Immature natural killer cell (primary cell): ENCODE measurements at regions not wholly inside any gene's neighbourhood (a gene's known extent, or its start where the extent isn't known, plus 50 kb on each side); places are given as distances from the start of the nearest gene placed in this dataset.

Experiments
- DNase-seq, 3 donors: peaks; one replicate each; pipeline ENCODE4 v3.0.0; 2022; ENCODE audit warnings: mixed read lengths in 1 of 3
- H3K27ac Mint-ChIP-seq, 6 donors: one replicate each; pipeline ENCODE4 v1.8.0; 2020; ENCODE audit warnings: mixed read lengths in 6 of 6, mild to moderate bottlenecking in 5 of 6, inconsistent platforms in 4 of 6, moderate library complexity in 3 of 6
- H3K27me3 Mint-ChIP-seq, 3 donors: one replicate each; pipeline ENCODE4 v1.8.0; 2020 to 2021; ENCODE audit warnings: low read depth in 3 of 3, mild to moderate bottlenecking in 3 of 3, mixed read lengths in 3 of 3, moderate library complexity in 3 of 3, inconsistent platforms in 1 of 3
- H3K36me3 Mint-ChIP-seq, 3 donors: one replicate each; pipeline ENCODE4 v1.8.0; 2020; ENCODE audit warnings: mixed read lengths in 3 of 3, inconsistent platforms in 2 of 3, mild to moderate bottlenecking in 2 of 3
- H3K4me1 Mint-ChIP-seq, 2 donors: one replicate each; pipeline ENCODE4 v1.8.0; 2020; ENCODE audit warnings: inconsistent platforms in 2 of 2, mild to moderate bottlenecking in 2 of 2, mixed read lengths in 2 of 2, moderate library complexity in 1 of 2
- H3K4me3 Mint-ChIP-seq, 5 donors: one replicate each; pipeline ENCODE4 v1.8.0; 2020; ENCODE audit warnings: mild to moderate bottlenecking in 5 of 5, mixed read lengths in 5 of 5, inconsistent platforms in 3 of 5, moderate library complexity in 3 of 5
- H3K9me3 Mint-ChIP-seq, 6 donors: one replicate each; pipeline ENCODE4 v1.8.0; 2020; ENCODE audit warnings: mild to moderate bottlenecking in 6 of 6, mixed read lengths in 6 of 6, inconsistent platforms in 4 of 6, moderate library complexity in 3 of 6

- Mint-ChIP-seq H3K9me3 (peaks cover 0 to 9% (median 4%) of the 10 kb centered on the region in 6 donors), H3K4me1 (no peaks in the 10 kb centered on the region), H3K36me3 (no peaks in the 10 kb centered on the region), H3K27me3 (peaks cover 0 to 1% (median 0%) of the 10 kb centered on the region in 3 donors), H3K4me3 (no peak overlapping the region), H3K27ac (no peak overlapping the region)
- DNase-seq, result no peak
Measured at GRCh38 chr20:11660673-11661072, 257.0 kb upstream of the BTBD3 start.

- no peaks in the 10 kb centered on the region for H3K4me1 Mint-ChIP-seq
- no peak overlapping the region for H3K27ac Mint-ChIP-seq
- H3K27me3 Mint-ChIP-seq, result peaks cover 0 to 5% (median 0%) of the 10 kb centered on the region in 3 donors
- peaks cover 0 to 22% (median 6%) of the 10 kb centered on the region in 6 donors for H3K9me3 Mint-ChIP-seq
- H3K4me3 Mint-ChIP-seq, result no peak overlapping the region
- no peak for DNase-seq
- no peaks in the 10 kb centered on the region for H3K36me3 Mint-ChIP-seq
Measured at GRCh38 chr20:11671015-11671511, 246.6 kb upstream of the BTBD3 start.

- no peaks in the 10 kb centered on the region for H3K36me3 Mint-ChIP-seq
- H3K27me3 Mint-ChIP-seq, result peaks cover 0 to 5% (median 0%) of the 10 kb centered on the region in 3 donors
- H3K27ac Mint-ChIP-seq, result no peak overlapping the region
- peaks cover 0 to 20% (median 6%) of the 10 kb centered on the region in 6 donors for H3K9me3 Mint-ChIP-seq
- no peak overlapping the region for H3K4me3 Mint-ChIP-seq
- DNase-seq, result no peak
- no peaks in the 10 kb centered on the region for H3K4me1 Mint-ChIP-seq
Measured at GRCh38 chr20:11672959-11673358, 244.7 kb upstream of the BTBD3 start.

GRCh38 chr20:11675920-11676629 lies 241.6 kb upstream of the BTBD3 start:
- no peak for DNase-seq
- H3K27ac Mint-ChIP-seq, result no peak overlapping the region
- H3K4me1 Mint-ChIP-seq, result no peaks in the 10 kb centered on the region
- H3K36me3 Mint-ChIP-seq, result no peaks in the 10 kb centered on the region
- no peak overlapping the region for H3K4me3 Mint-ChIP-seq
- H3K9me3 Mint-ChIP-seq, result peaks cover 0 to 17% (median 0%) of the 10 kb centered on the region in 6 donors
- no peaks in the 10 kb centered on the region for H3K27me3 Mint-ChIP-seq

- no peak overlapping the region for H3K4me3 Mint-ChIP-seq
- no peaks in the 10 kb centered on the region for H3K36me3 Mint-ChIP-seq
- peaks cover 0 to 18% (median 2%) of the 10 kb centered on the region in 6 donors for H3K9me3 Mint-ChIP-seq
- no peak overlapping the region for H3K27ac Mint-ChIP-seq
- DNase-seq, result no peak
- no peaks in the 10 kb centered on the region for H3K27me3 Mint-ChIP-seq
- H3K4me1 Mint-ChIP-seq, result no peaks in the 10 kb centered on the region
Measured at GRCh38 chr20:11676630-11677287, 240.9 kb upstream of the BTBD3 start.

- Mint-ChIP-seq H3K4me1 (no peaks in the 10 kb centered on the region), H3K4me3 (no peak overlapping the region), H3K27ac (no peak overlapping the region), H3K27me3 (no peaks in the 10 kb centered on the region), H3K9me3 (peaks cover 0 to 18% (median 3%) of the 10 kb centered on the region in 6 donors), H3K36me3 (no peaks in the 10 kb centered on the region)
- no peak for DNase-seq
Measured at GRCh38 chr20:11677428-11677827, 240.3 kb upstream of the BTBD3 start.

- no peaks in the 10 kb centered on the region for H3K4me1 Mint-ChIP-seq
- H3K27ac Mint-ChIP-seq, result no peak overlapping the region
- H3K27me3 Mint-ChIP-seq, result no peaks in the 10 kb centered on the region
- no peak overlapping the region for H3K4me3 Mint-ChIP-seq
- DNase-seq, result no peak
- peaks cover 0 to 18% (median 4%) of the 10 kb centered on the region in 6 donors for H3K9me3 Mint-ChIP-seq
- no peaks in the 10 kb centered on the region for H3K36me3 Mint-ChIP-seq
Measured at GRCh38 chr20:11677836-11678235, 239.9 kb upstream of the BTBD3 start.

GRCh38 chr20:11682285-11682684 lies 235.4 kb upstream of the BTBD3 start:
- DNase-seq, result no peak
- Mint-ChIP-seq H3K4me1 (no peaks in the 10 kb centered on the region), H3K36me3 (no peaks in the 10 kb centered on the region), H3K4me3 (no peak overlapping the region), H3K27ac (no peak overlapping the region), H3K9me3 (peaks cover 5 to 29% (median 6%) of the 10 kb centered on the region in 6 donors), H3K27me3 (peaks cover 0 to 4% (median 3%) of the 10 kb centered on the region in 3 donors)

GRCh38 chr20:11686195-11686594 lies 231.5 kb upstream of the BTBD3 start:
- no peak overlapping the region for H3K27ac Mint-ChIP-seq
- no peak overlapping the region for H3K4me3 Mint-ChIP-seq
- H3K27me3 Mint-ChIP-seq, result peaks cover 4 to 7% (median 5%) of the 10 kb centered on the region in 3 donors

GRCh38 chr20:11686820-11687543 lies 230.7 kb upstream of the BTBD3 start:
- H3K27ac Mint-ChIP-seq, result no peak overlapping the region
- no peak for DNase-seq
- H3K9me3 Mint-ChIP-seq, result peaks cover 5 to 26% (median 10%) of the 10 kb centered on the region in 6 donors
- peak overlapping the region in 1 of 5 donors; percentile 24 for H3K4me3 Mint-ChIP-seq
- peaks cover 0 to 3% (median 0%) of the 10 kb centered on the region in 3 donors for H3K36me3 Mint-ChIP-seq
- no peaks in the 10 kb centered on the region for H3K4me1 Mint-ChIP-seq
- peaks cover 4 to 7% (median 5%) of the 10 kb centered on the region in 3 donors for H3K27me3 Mint-ChIP-seq

More at GRCh38 chr20:11686195-11686594, 231.5 kb upstream of the BTBD3 start:
- peaks cover 0 to 3% (median 0%) of the 10 kb centered on the region in 3 donors for H3K36me3 Mint-ChIP-seq
- DNase-seq, result no peak
- peaks cover 7 to 26% (median 10%) of the 10 kb centered on the region in 6 donors for H3K9me3 Mint-ChIP-seq
- H3K4me1 Mint-ChIP-seq, result no peaks in the 10 kb centered on the region

GRCh38 chr20:11687546-11688292 lies 230.0 kb upstream of the BTBD3 start:
- peaks cover 4 to 7% (median 5%) of the 10 kb centered on the region in 3 donors for H3K27me3 Mint-ChIP-seq
- peaks cover 0 to 3% (median 0%) of the 10 kb centered on the region in 3 donors for H3K36me3 Mint-ChIP-seq
- H3K9me3 Mint-ChIP-seq, result peaks cover 5 to 20% (median 10%) of the 10 kb centered on the region in 6 donors
- H3K27ac Mint-ChIP-seq, result no peak overlapping the region
- no peak overlapping the region for H3K4me3 Mint-ChIP-seq
- no peak for DNase-seq
- H3K4me1 Mint-ChIP-seq, result no peaks in the 10 kb centered on the region

GRCh38 chr20:11689262-11689661 lies 228.4 kb upstream of the BTBD3 start:
- H3K27me3 Mint-ChIP-seq, result peaks cover 2 to 7% (median 5%) of the 10 kb centered on the region in 3 donors
- peaks cover 0 to 20% (median 10%) of the 10 kb centered on the region in 6 donors for H3K9me3 Mint-ChIP-seq
- H3K4me1 Mint-ChIP-seq, result no peaks in the 10 kb centered on the region
- H3K4me3 Mint-ChIP-seq, result no peak overlapping the region
- no peak for DNase-seq
- H3K27ac Mint-ChIP-seq, result no peak overlapping the region
- H3K36me3 Mint-ChIP-seq, result peaks cover 0 to 3% (median 0%) of the 10 kb centered on the region in 3 donors

- H3K27me3 Mint-ChIP-seq, result peaks cover 2 to 7% (median 4%) of the 10 kb centered on the region in 3 donors
- peaks cover 0 to 3% (median 0%) of the 10 kb centered on the region in 3 donors for H3K36me3 Mint-ChIP-seq
- DNase-seq, result no peak
- no peak overlapping the region for H3K27ac Mint-ChIP-seq
- H3K9me3 Mint-ChIP-seq, result peaks cover 0 to 21% (median 11%) of the 10 kb centered on the region in 6 donors
- H3K4me3 Mint-ChIP-seq, result no peak overlapping the region
- H3K4me1 Mint-ChIP-seq, result no peaks in the 10 kb centered on the region
Measured at GRCh38 chr20:11691766-11692165, 225.9 kb upstream of the BTBD3 start.
